T47D (cell line): ENCODE measurements at regions not wholly inside any gene's neighbourhood (a gene's known extent, or its start where the extent isn't known, plus 50 kb on each side); places are given as distances from the start of the nearest gene placed in this dataset.

ENCODE experiments used
- DNase-seq, 2 experiments: peaks; one replicate each; pipeline versions ENCODE4 v3.0.0 to v3.0.0-alpha.2; 2011 to 2012; ENCODE audit warnings: low read depth in 1 of 2, low spot score in 1 of 2
- JUND ChIP-seq: IDR thresholded peaks from 2 replicates; pipeline ENCODE4 v1.6.1; 2012; ENCODE audit warnings: low read depth
- in situ Hi-C: cut with HindIII; loops from 2 replicates; pipeline ENCODE4 v1.10.0; 2016; ENCODE audit warnings: low sequenced_read_pairs, low pct_unique_long_range_greater_than_20kb

DNA sequence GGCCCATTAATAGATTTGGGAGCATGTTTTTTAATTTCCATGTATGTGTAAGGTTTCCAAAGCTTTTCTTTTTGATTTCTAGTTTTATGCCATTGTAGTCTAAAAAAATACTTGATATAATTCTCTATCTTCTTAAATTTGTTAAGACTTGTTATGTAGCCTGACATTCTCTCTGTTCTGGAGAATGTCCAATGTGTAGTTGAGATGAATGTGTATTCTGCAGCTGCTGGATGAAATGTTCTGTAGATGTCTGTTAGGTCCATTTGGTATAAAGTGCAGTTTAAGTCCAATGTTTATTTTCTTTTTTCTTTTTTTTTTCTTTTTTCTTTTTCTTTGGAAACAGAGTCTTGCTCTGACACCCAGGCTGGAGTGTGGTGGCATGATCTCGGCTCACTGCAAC, 378.5 kb upstream of the MAD2L1 start:
- in situ Hi-C loops: no loop called here
- no peak for TF ChIP-seq JUND
- no peak for DNase-seq

DNA sequence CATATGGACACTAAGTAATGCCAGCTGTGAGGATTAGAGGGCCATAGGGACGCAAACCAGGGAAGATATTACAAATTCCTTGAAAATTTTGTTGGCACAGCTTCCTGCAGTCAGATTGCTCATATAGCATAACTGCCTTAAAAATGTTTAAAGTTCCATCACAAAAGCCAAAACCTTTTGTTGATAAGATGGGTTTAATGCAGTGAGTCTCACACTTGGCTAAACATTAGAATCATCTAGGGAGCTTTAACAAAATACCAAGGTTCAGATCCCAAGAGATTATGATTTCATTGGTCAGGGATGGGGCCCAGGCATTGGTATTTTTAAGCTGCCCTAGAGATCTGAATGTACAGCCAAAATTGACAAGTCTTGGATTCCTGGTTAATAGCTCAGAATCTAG, 376.5 kb upstream of the MAD2L1 start:
- in situ Hi-C loops: no loop called here
- no peak for TF ChIP-seq JUND
- DNase-seq: no peak

GRCh38 chr4:120440730-120441129, 374.1 kb upstream of the MAD2L1 start:
- in situ Hi-C loops: no loop called here
- DNase-seq: no peak
- no peak for TF ChIP-seq JUND

DNA sequence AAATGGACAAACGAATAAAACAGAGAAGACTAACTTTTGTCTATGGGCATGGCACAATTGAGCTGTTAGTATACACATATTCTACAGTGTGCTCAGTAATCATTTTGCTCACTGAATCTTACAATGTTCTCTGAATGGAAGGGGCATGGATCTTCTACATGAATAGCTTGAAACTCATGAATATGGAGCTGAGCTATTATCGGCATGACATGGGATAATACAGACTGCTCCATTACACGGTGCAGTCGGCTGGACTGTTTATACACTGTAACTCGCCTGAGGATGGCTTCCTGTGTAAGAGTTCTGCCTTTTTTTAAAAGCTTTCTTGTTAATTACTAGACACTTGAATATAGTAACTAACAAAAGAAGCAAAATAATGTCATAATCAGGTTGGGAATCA, 368.5 kb upstream of the MAD2L1 start:
- no peak for DNase-seq
- in situ Hi-C loops: no loop called here
- TF ChIP-seq JUND: no peak

DNA sequence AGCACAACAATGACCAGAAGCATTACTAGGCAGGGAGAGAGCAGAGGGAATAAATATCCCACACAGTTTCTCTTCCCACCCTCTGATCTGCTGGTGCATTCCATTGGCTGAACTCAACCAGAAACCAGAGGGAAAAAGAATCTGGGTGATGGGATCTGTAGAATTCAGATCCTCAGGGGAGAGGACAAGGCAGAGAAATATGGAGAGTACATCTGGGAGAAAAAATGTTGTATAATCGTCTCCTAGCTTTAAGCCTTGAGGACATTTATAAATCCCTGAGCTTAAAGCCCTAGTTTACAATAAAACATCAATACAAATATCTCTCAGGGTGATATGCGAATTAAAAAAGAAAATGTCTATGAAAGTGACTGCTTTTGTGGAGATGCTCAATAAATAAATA, 368.1 kb upstream of the MAD2L1 start:
- no peak for TF ChIP-seq JUND
- DNase-seq: no peak
- in situ Hi-C loops: no loop called here

GRCh38 chr4:120432301-120432860, 365.7 kb upstream of the MAD2L1 start:
- no peak for DNase-seq
- no peak for TF ChIP-seq JUND
- in situ Hi-C loops: no loop called here

DNA sequence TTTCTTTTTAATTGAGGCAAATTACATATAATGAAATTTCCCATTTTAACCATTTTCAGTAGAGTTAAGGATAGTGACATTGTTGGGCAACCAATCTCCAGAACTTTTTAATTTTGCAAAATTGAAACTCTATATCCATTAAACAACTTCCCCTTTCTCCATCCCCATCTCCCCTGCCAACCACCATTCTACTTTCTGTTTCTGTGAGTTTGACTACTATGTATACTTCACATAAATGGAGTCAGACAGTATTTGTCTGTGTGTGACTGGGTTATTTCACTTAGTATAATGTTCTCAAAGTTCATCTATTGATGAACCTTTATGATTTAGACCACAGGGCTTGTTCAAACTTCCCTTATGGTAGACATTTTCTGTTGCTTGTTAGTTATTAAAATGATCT, 364.5 kb upstream of the MAD2L1 start:
- DNase-seq: no peak
- in situ Hi-C loops: no loop called here
- TF ChIP-seq JUND: no peak

- TF ChIP-seq JUND: no peak
These were observed 351.5 kb upstream of the MAD2L1 start for GRCh38 chr4:120418146-120418545.

GRCh38 chr4:120415896-120416295, 349.2 kb upstream of the MAD2L1 start:
- no peak for TF ChIP-seq JUND
- in situ Hi-C loops: no loop called here
- no peak for DNase-seq

More at GRCh38 chr4:120418146-120418545, 351.5 kb upstream of the MAD2L1 start:
- no peak for DNase-seq
- in situ Hi-C loops: no loop called here

DNA sequence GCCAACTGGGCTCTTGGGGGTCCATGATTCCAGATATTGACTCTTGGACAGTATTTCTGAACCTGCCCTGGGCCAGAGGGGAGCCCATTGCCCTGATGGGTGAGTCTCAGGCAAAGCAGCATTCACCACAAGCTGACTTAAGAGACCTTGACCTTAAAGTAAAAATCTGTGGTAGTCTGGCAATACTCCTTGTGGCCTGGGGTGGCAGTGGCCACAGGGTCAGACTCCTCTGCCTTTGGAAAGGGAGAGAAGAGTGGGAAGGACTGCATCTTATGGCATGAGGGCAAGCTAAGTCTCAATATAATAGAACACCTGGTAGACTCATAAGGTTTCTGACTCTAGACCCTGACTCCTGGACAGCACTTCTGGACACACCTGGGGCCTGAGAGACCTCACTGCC, 340.3 kb upstream of the MAD2L1 start:
- DNase-seq: no peak
- TF ChIP-seq JUND: no peak
- in situ Hi-C loops: no loop called here

DNA sequence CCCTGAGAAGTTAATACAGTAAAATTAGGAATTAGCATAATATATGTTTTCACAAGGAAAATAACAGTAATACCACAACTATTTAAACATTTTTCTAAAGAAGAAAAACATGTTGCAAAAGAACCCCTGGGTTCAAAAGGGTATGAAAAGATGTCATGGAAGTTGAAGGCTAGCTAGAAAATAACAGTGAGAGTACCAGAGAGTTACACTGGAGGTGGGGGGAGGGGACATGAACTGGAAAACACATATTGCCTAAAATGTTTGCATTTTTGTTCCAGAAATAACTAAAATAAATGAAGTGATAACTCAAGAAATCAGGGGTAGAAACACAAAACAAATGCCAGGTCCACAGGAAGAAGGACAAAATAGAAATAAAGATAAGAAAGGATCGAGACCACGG, 336.6 kb upstream of the MAD2L1 start:
- no peak for DNase-seq
- TF ChIP-seq JUND: no peak
- in situ Hi-C loops: no loop called here

DNA sequence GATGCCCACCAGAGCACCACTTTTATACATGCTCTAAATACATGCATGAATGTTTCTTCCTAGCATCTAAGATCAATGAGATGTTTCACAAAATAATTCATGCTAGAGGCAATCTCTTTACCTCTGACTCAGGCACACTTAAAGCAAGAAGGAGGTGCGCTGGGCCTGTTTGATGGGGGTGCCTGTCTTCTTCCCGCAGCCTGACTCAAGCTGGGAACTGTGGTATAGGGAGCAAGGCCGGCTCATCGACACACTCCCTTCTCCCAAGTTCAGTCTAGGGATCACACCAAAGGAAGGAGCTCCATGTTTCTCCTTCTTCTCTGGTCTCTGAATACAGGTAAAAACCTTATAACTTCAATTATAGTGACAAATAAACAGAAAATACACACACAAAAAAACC, 333.8 kb upstream of the MAD2L1 start:
- DNase-seq: no peak
- no peak for TF ChIP-seq JUND
- in situ Hi-C loops: no loop called here

DNA sequence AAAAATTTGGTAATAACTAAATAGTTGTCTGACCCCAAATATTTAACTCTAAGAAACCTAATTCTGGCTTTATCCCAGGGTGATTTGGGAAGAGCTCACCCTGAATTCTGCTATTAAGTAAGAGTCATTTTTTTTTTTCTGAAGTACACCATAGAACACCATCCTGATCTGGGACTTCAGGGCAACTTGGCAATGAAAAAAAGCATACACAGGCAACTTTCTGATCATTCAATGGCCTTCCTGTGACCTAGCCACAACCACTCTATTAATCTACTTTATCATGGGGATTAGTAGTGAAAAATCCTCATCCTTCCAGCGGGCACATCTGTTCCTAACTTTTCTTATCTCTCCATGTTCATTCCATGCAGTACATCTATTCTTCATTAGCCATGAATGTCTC, 333.2 kb upstream of the MAD2L1 start:
- in situ Hi-C loops: no loop called here
- DNase-seq: no peak
- no peak for TF ChIP-seq JUND

GRCh38 chr4:120395746-120396145, 329.1 kb upstream of the MAD2L1 start:
- no peak for TF ChIP-seq JUND
- in situ Hi-C loops: no loop called here
- no peak for DNase-seq
